Tibial artery (tissue), 4 donors: ENCODE measurements at regions not wholly inside any gene's neighbourhood (a gene's known extent, or its start where the extent isn't known, plus 50 kb on each side); places are given as distances from the start of the nearest gene placed in this dataset.

Source experiments
- DNase-seq, 2 donors: peaks; one replicate each; pipeline ENCODE4 v3.0.0-alpha.2; 2019
- H3K27ac ChIP-seq, 2 donors: fragments of 200-600 bp; sonication (generic) in 1 of 2; 1 replicate in 1 of 2; 2 replicates in 1 of 2; pipeline ENCODE4 v1.5.1; 2018 to 2019; ENCODE audit warnings: mild to moderate bottlenecking in 1 of 2
- H3K27me3 ChIP-seq, 2 donors: fragments of 200-600 bp; sonication (generic) in 1 of 2; one replicate each; pipeline versions ENCODE4 v1.5.1 to v1.6.0; 2016 to 2019
- H3K36me3 ChIP-seq, 3 donors: fragments of 200-600 bp; sonication (generic) in 2 of 3; one replicate each; pipeline ENCODE4 v1.5.1; 2016 to 2019; ENCODE audit warnings: mild to moderate bottlenecking in 2 of 3
- H3K4me1 ChIP-seq, 4 donors: fragments of 200-600 bp; sonication (generic) in 2 of 4; 1 replicate in 3 of 4; 2 replicates in 1 of 4; pipeline ENCODE4 v1.5.1; 2016 to 2019
- H3K4me3 ChIP-seq, 2 donors: fragments of 200-600 bp; sonication (generic) in 1 of 2; 1 replicate in 1 of 2; 2 replicates in 1 of 2; pipeline ENCODE4 v1.5.1; 2018 to 2019; ENCODE audit warnings: mild to moderate bottlenecking in 2 of 2
- H3K9me3 ChIP-seq, 3 donors: fragments of 200-600 bp; sonication (generic) in 1 of 3; one replicate each; pipeline ENCODE4 v1.5.1; 2016 to 2019
- CTCF ChIP-seq, 2 experiments: fragments of 200-600 bp in 1 of 2; fragments of 450-650 bp in 1 of 2; IDR thresholded peaks; one replicate each; pipeline ENCODE4 v1.5.1; 2017 to 2019; ENCODE audit warnings: antibody characterized with exemption in 2 of 2, mild to moderate bottlenecking in 1 of 2, moderate library complexity in 1 of 2
- intact Hi-C: fragments of 100-400 bp; cut with DNase I; formaldehyde crosslinking; loops from one replicate; pipeline ENCODE4 v1.15.0; 2023; ENCODE audit warnings: low total_unique reads

- intact Hi-C loops: no loop called here
- DNase-seq: no peak
- Histone ChIP-seq H3K9me3 (no peaks in the 10 kb centered on the region), H3K27ac (no peak overlapping the region), H3K4me1 (peaks cover 0 to 8% (median 3%) of the 10 kb centered on the region in 4 donors), H3K36me3 (no peaks in the 10 kb centered on the region), H3K27me3 (peaks cover 0 to 4% of the 10 kb centered on the region in 2 donors), H3K4me3 (no peak overlapping the region)
- no peak for TF ChIP-seq CTCF (IDR thresholded peaks at IDR 0.05)
These were observed 255.5 kb downstream of the PARN start for GRCh38 chr16:14374451-14375131.

GRCh38 chr16:14373896-14374295 lies 256.2 kb downstream of the PARN start:
- Histone ChIP-seq H3K4me1 (peaks cover 0 to 8% (median 3%) of the 10 kb centered on the region in 4 donors), H3K27me3 (peaks cover 0 to 4% of the 10 kb centered on the region in 2 donors), H3K4me3 (no peak overlapping the region), H3K9me3 (no peaks in the 10 kb centered on the region), H3K36me3 (no peaks in the 10 kb centered on the region), H3K27ac (no peak overlapping the region)
- DNase-seq: no peak
- no peak for TF ChIP-seq CTCF (IDR thresholded peaks at IDR 0.05)
- intact Hi-C loops: no loop called here

GRCh38 chr16:14373406-14373805 lies 256.7 kb downstream of the PARN start:
- Histone ChIP-seq H3K4me3 (no peak overlapping the region), H3K9me3 (no peaks in the 10 kb centered on the region), H3K36me3 (no peaks in the 10 kb centered on the region), H3K27me3 (peaks cover 0 to 4% of the 10 kb centered on the region in 2 donors), H3K4me1 (peaks cover 0 to 8% (median 3%) of the 10 kb centered on the region in 4 donors), H3K27ac (no peak overlapping the region)
- no peak for TF ChIP-seq CTCF (IDR thresholded peaks at IDR 0.05)
- no peak for DNase-seq
- intact Hi-C loops: no loop called here

GRCh38 chr16:14372471-14372870 lies 257.6 kb downstream of the PARN start:
- Histone ChIP-seq H3K36me3 (no peaks in the 10 kb centered on the region), H3K27me3 (peaks cover 0 to 4% of the 10 kb centered on the region in 2 donors), H3K9me3 (no peaks in the 10 kb centered on the region), H3K27ac (no peak overlapping the region), H3K4me1 (peaks cover 0 to 8% (median 3%) of the 10 kb centered on the region in 4 donors), H3K4me3 (no peak overlapping the region)
- no peak for TF ChIP-seq CTCF (IDR thresholded peaks at IDR 0.05)
- DNase-seq: no peak
- intact Hi-C loops: no loop called here

DNA sequence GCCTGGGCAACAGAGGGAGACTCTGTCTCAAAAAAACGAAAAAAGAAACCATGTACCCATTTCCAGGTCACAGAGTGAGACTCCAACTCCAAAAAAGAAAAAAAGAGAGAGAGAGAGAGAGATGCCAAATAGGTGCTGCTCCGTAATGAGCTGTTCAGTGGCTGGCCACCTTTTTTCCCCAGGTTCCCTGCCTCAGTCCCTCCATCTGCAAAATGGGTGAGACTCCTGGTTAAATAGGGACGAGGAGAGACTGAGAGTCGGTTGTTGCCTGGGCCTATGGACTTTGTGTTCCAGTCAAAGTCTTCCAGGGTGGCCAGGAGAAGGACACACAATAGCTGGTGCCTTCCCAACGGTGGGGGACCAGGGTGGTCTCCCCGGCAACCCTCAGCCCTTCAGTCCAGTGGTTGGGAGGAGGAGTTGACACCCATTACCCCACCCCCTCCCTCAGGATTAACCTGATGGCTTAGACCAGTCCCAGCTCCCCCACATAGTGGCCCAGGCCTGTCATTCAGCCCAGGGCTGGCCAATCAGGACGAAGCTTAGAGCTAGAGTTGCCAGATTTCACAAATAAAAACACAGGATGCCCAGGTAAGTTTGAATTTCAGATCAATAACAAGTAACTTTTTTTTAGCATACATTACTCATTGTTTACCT lies 258.2 kb downstream of the PARN start:
- Histone ChIP-seq H3K36me3 (no peaks in the 10 kb centered on the region), H3K4me1 (peaks cover 0 to 8% (median 3%) of the 10 kb centered on the region in 4 donors), H3K9me3 (no peaks in the 10 kb centered on the region), H3K27ac (no peak overlapping the region), H3K27me3 (peaks cover 0 to 4% of the 10 kb centered on the region in 2 donors), H3K4me3 (no peak overlapping the region)
- DNase-seq: no peak
- no peak for TF ChIP-seq CTCF (IDR thresholded peaks at IDR 0.05)
- intact Hi-C loops: no loop called here
